GM21786 (cell line): ENCODE measurements at regions not wholly inside any gene's neighbourhood (a gene's known extent, or its start where the extent isn't known, plus 50 kb on each side); places are given as distances from the start of the nearest gene placed in this dataset.
"Not testable (repeated sequence)": the region's sequence is repeated elsewhere in the genome, so short reads cannot be mapped to it uniquely, and the experiment has no call there.

Experiments used
- ATAC-seq: cut with Tn5 transposase; IDR thresholded peaks from one replicate; pipeline ENCODE4 v1.9.1; 2021; ENCODE audit not compliant: unreplicated experiment

- ATAC-seq: no peak
These were observed 262.7 kb upstream of the FSIP2 start for GRCh38 chr2:185475914-185476313.

GRCh38 chr2:185477452-185477851, 261.2 kb upstream of the FSIP2 start:
- no peak for ATAC-seq

- no peak for ATAC-seq
These were observed 254.0 kb upstream of the FSIP2 start for GRCh38 chr2:185484602-185485001.

- no peak for ATAC-seq
These were observed 236.3 kb upstream of the FSIP2 start for GRCh38 chr2:185502351-185502750.

GRCh38 chr2:185507719-185508118, 230.9 kb upstream of the FSIP2 start:
- ATAC-seq: no peak

GRCh38 chr2:185510060-185510459, 228.5 kb upstream of the FSIP2 start:
- no peak for ATAC-seq

- no peak for ATAC-seq
These were observed 226.7 kb upstream of the FSIP2 start for GRCh38 chr2:185511925-185512324.

GRCh38 chr2:185522472-185522871, 216.1 kb upstream of the FSIP2 start:
- no peak for ATAC-seq

GRCh38 chr2:185524242-185524641, 214.4 kb upstream of the FSIP2 start:
- ATAC-seq: not testable (repeated sequence)

- no peak for ATAC-seq
These were observed 212.4 kb upstream of the FSIP2 start for GRCh38 chr2:185526161-185526560.

GRCh38 chr2:185531721-185532120, 206.9 kb upstream of the FSIP2 start:
- ATAC-seq: no peak

- no peak for ATAC-seq
These were observed 200.9 kb upstream of the FSIP2 start for GRCh38 chr2:185537689-185538088.

- ATAC-seq: no peak
These were observed 171.4 kb upstream of the FSIP2 start for GRCh38 chr2:185567196-185567595.

GRCh38 chr2:185567940-185568339, 170.7 kb upstream of the FSIP2 start:
- ATAC-seq: no peak

GRCh38 chr2:185578322-185578721, 160.3 kb upstream of the FSIP2 start:
- no peak for ATAC-seq

- ATAC-seq: no peak
These were observed 155.4 kb upstream of the FSIP2 start for GRCh38 chr2:185583058-185583816.

- not testable (repeated sequence) for ATAC-seq
These were observed 153.4 kb upstream of the FSIP2 start for GRCh38 chr2:185585165-185585564.

- not testable (repeated sequence) for ATAC-seq
These were observed 147.3 kb upstream of the FSIP2 start for GRCh38 chr2:185591276-185591675.

- no peak for ATAC-seq
These were observed 130.7 kb upstream of the FSIP2 start for GRCh38 chr2:185607945-185608344.

- no peak for ATAC-seq
These were observed 129.8 kb upstream of the FSIP2 start for GRCh38 chr2:185608799-185609198.

- ATAC-seq: no peak
These were observed 128.3 kb upstream of the FSIP2 start for GRCh38 chr2:185610301-185610700.

GRCh38 chr2:185618625-185619024, 120.0 kb upstream of the FSIP2 start:
- no peak for ATAC-seq

GRCh38 chr2:185625604-185626003, 113.0 kb upstream of the FSIP2 start:
- no peak for ATAC-seq
